PC-3 (cell line): ENCODE measurements at regions not wholly inside any gene's neighbourhood (a gene's known extent, or its start where the extent isn't known, plus 50 kb on each side); places are given as distances from the start of the nearest gene placed in this dataset.

ENCODE experiments used
- ATAC-seq: fragments of 200-7000 bp; cut with Tn5 transposase; 2 replicates; pipeline ENCODE4 v1.9.1; 2020; ENCODE audit warnings: mild to moderate bottlenecking, moderate library complexity
- BruUV-seq: library from RNA; stranded (reverse); fragments of 400-500 nt; replicated peaks from 2 replicates; lab custom pipeline; 2021; lab: Mats Ljungman, UMichigan
- CTCF ChIA-PET: fragments of 300-600 bp; sonication (Branson Sonifier 250); formaldehyde crosslinking; loops from one replicate; lab custom pipeline; 2022; ENCODE audit warnings: antibody characterized with exemption; lab: Charles Lee
- POLR2A ChIA-PET: fragments of 300-600 bp; sonication (Branson Sonifier 250); formaldehyde crosslinking; loops from one replicate; lab custom pipeline; 2022; ENCODE audit warnings: antibody characterized with exemption; ENCODE audit not compliant: unreplicated experiment; lab: Charles Lee
- DNase-seq: peaks from one replicate; pipeline ENCODE4 v3.0.0-alpha.2; 2015
- H2AFZ ChIP-seq: fragments of 300-600 bp; sonication (generic); 2 replicates; pipeline ENCODE4 v1.6.0; 2016; ENCODE audit warnings: antibody characterized with exemption, low read length
- H3F3A ChIP-seq: fragments of 300-600 bp; sonication (generic); one replicate; pipeline ENCODE4 v1.6.0; 2017; ENCODE audit warnings: antibody characterized with exemption, low read length, control low read depth, mild to moderate bottlenecking; ENCODE audit not compliant: unreplicated experiment
- H3K27ac ChIP-seq: fragments of 300-600 bp; sonication (generic); 2 replicates; pipeline ENCODE4 v1.5.1; 2016; ENCODE audit warnings: mild to moderate bottlenecking, low read length
- H3K27me3 ChIP-seq: fragments of 300-600 bp; sonication (generic); 2 replicates; pipeline ENCODE4 v1.6.1; 2016; ENCODE audit warnings: low read length, mixed read lengths
- H3K36me3 ChIP-seq: fragments of 300-600 bp; sonication (generic); 2 replicates; pipeline ENCODE4 v1.6.1; 2016; ENCODE audit warnings: low read depth, mixed run types, low read length, mixed read lengths
- H3K4me1 ChIP-seq: fragments of 300-600 bp; sonication (generic); 2 replicates; pipeline ENCODE4 v1.5.1; 2016; ENCODE audit warnings: low read length; ENCODE audit not compliant: insufficient read depth
- H3K4me2 ChIP-seq: fragments of 300-600 bp; sonication (generic); 2 replicates; pipeline ENCODE4 v1.6.0; 2016; ENCODE audit warnings: low read length
- H3K4me3 ChIP-seq: fragments of 300-600 bp; sonication (generic); 2 replicates; pipeline ENCODE4 v1.5.1; 2016; ENCODE audit warnings: mild to moderate bottlenecking, low read length, mixed read lengths
- H3K79me2 ChIP-seq: fragments of 300-600 bp; sonication (generic); 2 replicates; pipeline ENCODE4 v1.6.1; 2017; ENCODE audit warnings: low read length, mixed read lengths
- H3K9ac ChIP-seq: fragments of 300-600 bp; sonication (generic); 2 replicates; pipeline ENCODE4 v1.6.0; 2016; ENCODE audit warnings: mild to moderate bottlenecking, low read length
- H3K9me2 ChIP-seq: fragments of 300-600 bp; sonication (generic); replicated peaks from 2 replicates; pipeline ENCODE4 v1.6.1; 2016; ENCODE audit warnings: mixed run types, low read length, mixed read lengths
- H3K9me3 ChIP-seq: fragments of 300-600 bp; sonication (generic); 2 replicates; pipeline ENCODE4 v1.6.1; 2016; ENCODE audit warnings: low read length, mixed read lengths
- H4K20me1 ChIP-seq: fragments of 300-600 bp; sonication (generic); 2 replicates; pipeline ENCODE4 v1.6.1; 2016; ENCODE audit warnings: low read length, mixed read lengths
- CTCF ChIP-seq: fragments of 300-600 bp; sonication (generic); conservative IDR thresholded peaks from 2 replicates; pipeline ENCODE4 v1.5.1; 2017; ENCODE audit warnings: antibody characterized with exemption, low read depth, mild to moderate bottlenecking, low read length
- EZH2 ChIP-seq: fragments of 300-600 bp; sonication (generic); IDR thresholded peaks from one replicate; pipeline ENCODE4 v1.6.1; 2017; ENCODE audit warnings: antibody characterized with exemption, mild to moderate bottlenecking, low read length; ENCODE audit not compliant: unreplicated experiment
- EZH2phosphoT487 ChIP-seq: fragments of 300-600 bp; sonication (generic); IDR thresholded peaks from 2 replicates; pipeline ENCODE4 v1.6.1; 2018; ENCODE audit warnings: mild to moderate bottlenecking, antibody characterized with exemption, low read length, borderline replicate concordance
- intact Hi-C: fragments of 100-400 bp; cut with micrococcal nuclease; formaldehyde crosslinking; loops from 2 replicates; pipeline ENCODE4 v1.9.0; 2023

- no peaks in the 10 kb centered on the region for H3K9me2 ChIP-seq
- ChIA-PET CTCF (interaction anchor here (1.0 kb wide), 1 partner anchor 22 kb away, joined by 3 read pairs; no protein-coding TSS in a partner anchor), POLR2A (no interaction called here)
- TF ChIP-seq EZH2, result no peak
- TF ChIP-seq CTCF, result no peak
- TF ChIP-seq EZH2phosphoT487, result no peak
- peaks cover 26% of the 10 kb centered on the region for H3K4me1 ChIP-seq
- H4K20me1 ChIP-seq, result no peaks in the 10 kb centered on the region
- intact Hi-C loops, result loop anchor here (2.0 kb wide), 1 partner anchor 23 kb away; no protein-coding TSS in a partner anchor
- no peak overlapping the region for H3K4me3 ChIP-seq
- no peak for ATAC-seq
- no peak overlapping the region for H2AFZ ChIP-seq
- H3K27me3 ChIP-seq, result peaks cover 22% of the 10 kb centered on the region
- peak overlapping the region; percentile 61 for H3K9ac ChIP-seq
- H3K9me3 ChIP-seq, result no peaks in the 10 kb centered on the region
- H3F3A ChIP-seq, result no peaks in the 10 kb centered on the region
- no peak overlapping the region for H3K4me2 ChIP-seq
- no peaks in the 10 kb centered on the region for H3K36me3 ChIP-seq
- H3K79me2 ChIP-seq, result no peaks in the 10 kb centered on the region
- H3K27ac ChIP-seq, result peak overlapping the region; percentile 92
- no TSS peak for BruUV-seq
- DNase-seq, result no peak
Observed at GRCh38 chr3:197393711-197394110, 95.3 kb upstream of the DLG1 start.

- no peaks in the 10 kb centered on the region for H3K9me2 ChIP-seq
- no peak overlapping the region for H3K27ac ChIP-seq
- H3K27me3 ChIP-seq, result peaks cover 29% of the 10 kb centered on the region
- no peaks in the 10 kb centered on the region for H4K20me1 ChIP-seq
- no peak overlapping the region for H3K4me3 ChIP-seq
- H3K9ac ChIP-seq, result no peak overlapping the region
- CTCF ChIA-PET, result no interaction called here
- no peak for ATAC-seq
- H3K79me2 ChIP-seq, result no peaks in the 10 kb centered on the region
- no peak for DNase-seq
- TF ChIP-seq CTCF, result no peak
- TF ChIP-seq EZH2phosphoT487, result no peak
- no peak for TF ChIP-seq EZH2
- H3K9me3 ChIP-seq, result no peaks in the 10 kb centered on the region
- no peaks in the 10 kb centered on the region for H3K36me3 ChIP-seq
- intact Hi-C loops, result no loop called here
- no peak overlapping the region for H3K4me2 ChIP-seq
- no peak overlapping the region for H2AFZ ChIP-seq
- POLR2A ChIA-PET, result no interaction called here
- BruUV-seq, result no TSS peak
- no peaks in the 10 kb centered on the region for H3F3A ChIP-seq
- H3K4me1 ChIP-seq, result peaks cover 26% of the 10 kb centered on the region
Observed at GRCh38 chr3:197392961-197393360, 94.5 kb upstream of the DLG1 start.

GRCh38 chr3:197381371-197381770, 83.0 kb upstream of the DLG1 start:
- H3K27me3 ChIP-seq, result peaks cover 24% of the 10 kb centered on the region
- ATAC-seq (no peak), DNase-seq (no peak)
- H3K4me2 ChIP-seq, result no peak overlapping the region
- no peaks in the 10 kb centered on the region for H3K9me2 ChIP-seq
- intact Hi-C loops, result no loop called here
- no peaks in the 10 kb centered on the region for H3K36me3 ChIP-seq
- no peak overlapping the region for H2AFZ ChIP-seq
- no peaks in the 10 kb centered on the region for H3F3A ChIP-seq
- no peaks in the 10 kb centered on the region for H3K79me2 ChIP-seq
- H4K20me1 ChIP-seq, result no peaks in the 10 kb centered on the region
- H3K4me1 ChIP-seq, result no peaks in the 10 kb centered on the region
- no TSS peak for BruUV-seq
- H3K9me3 ChIP-seq, result no peaks in the 10 kb centered on the region
- H3K9ac ChIP-seq, result no peak overlapping the region
- POLR2A ChIA-PET, result no interaction called here
- TF ChIP-seq EZH2, result no peak
- TF ChIP-seq EZH2phosphoT487, result no peak
- no peak for TF ChIP-seq CTCF
- CTCF ChIA-PET, result no interaction called here
- H3K4me3 ChIP-seq, result no peak overlapping the region
- no peak overlapping the region for H3K27ac ChIP-seq
